Fibroblast of mammary gland (primary cell): ENCODE measurements at regions not wholly inside any gene's neighbourhood (a gene's known extent, or its start where the extent isn't known, plus 50 kb on each side); places are given as distances from the start of the nearest gene placed in this dataset.

Source experiments
- DNase-seq: peaks from one replicate; pipeline ENCODE4 v3.0.0-alpha.2; 2010; ENCODE audit warnings: low read depth
- H3K4me3 ChIP-seq: 2 replicates; pipeline ENCODE4 v1.5.1; 2011; ENCODE audit warnings: low read depth, mild to moderate bottlenecking, low read length, moderate library complexity; ENCODE audit not compliant: control insufficient read depth
- CTCF ChIP-seq: conservative IDR thresholded peaks from 2 replicates; pipeline ENCODE4 v1.5.1; 2011; ENCODE audit warnings: low read depth, low read length, inconsistent platforms; ENCODE audit not compliant: control insufficient read depth, insufficient read depth

GRCh38 chr22:22071455-22071854 is 88.9 kb upstream of the TOP3B start:
- no peak for TF ChIP-seq CTCF
- DNase-seq, result no peak
- no peak overlapping the region for H3K4me3 ChIP-seq

- no peak overlapping the region for H3K4me3 ChIP-seq
- TF ChIP-seq CTCF, result no peak
- DNase-seq, result no peak
Observed at GRCh38 chr22:22070371-22070824, 87.8 kb upstream of the TOP3B start.

GRCh38 chr22:22069450-22070370 is 87.1 kb upstream of the TOP3B start:
- no peak for TF ChIP-seq CTCF
- H3K4me3 ChIP-seq, result no peak overlapping the region
- no peak for DNase-seq

GRCh38 chr22:22068657-22069056 is 86.1 kb upstream of the TOP3B start:
- no peak for TF ChIP-seq CTCF
- DNase-seq, result no peak

GRCh38 chr22:22068025-22068424 is 85.4 kb upstream of the TOP3B start:
- no peak for DNase-seq
- H3K4me3 ChIP-seq, result no peak overlapping the region
- no peak for TF ChIP-seq CTCF

More at GRCh38 chr22:22068657-22069056, 86.1 kb upstream of the TOP3B start:
- H3K4me3 ChIP-seq, result no peak overlapping the region

- DNase-seq, result no peak
- TF ChIP-seq CTCF, result no peak
- no peak overlapping the region for H3K4me3 ChIP-seq
Observed at GRCh38 chr22:22067192-22067591, 84.6 kb upstream of the TOP3B start.
